Natural killer cell (primary cell): ENCODE measurements at regions not wholly inside any gene's neighbourhood (a gene's known extent, or its start where the extent isn't known, plus 50 kb on each side); places are given as distances from the start of the nearest gene placed in this dataset.
A peak's percentile ranks its signal among the peaks of the same experiment; 100 is the strongest.

ENCODE experiments used
- ATAC-seq, 3 donors: fragments of 150-1000 bp in 2 of 3; fragments of 200-7000 bp in 1 of 3; cut with Tn5 transposase; 1 replicate in 1 of 3; 2 replicates in 2 of 3; pipeline ENCODE4 v1.10.0; 2021; ENCODE audit warnings: mild to moderate bottlenecking in 2 of 3, moderate library complexity in 2 of 3
- DNase-seq, 2 donors: peaks; one replicate each; pipeline versions ENCODE4 v3.0.0 to v3.0.0-alpha.2; 2013 to 2021; ENCODE audit warnings: mixed read lengths in 1 of 2
- H3K27ac ChIP-seq: one replicate; pipeline ENCODE4 v1.5.1; 2013; ENCODE audit warnings: mild to moderate bottlenecking, low read length
- H3K27me3 ChIP-seq: one replicate; pipeline ENCODE4 v1.6.1; 2013; ENCODE audit warnings: low read length; ENCODE audit not compliant: control insufficient read depth, insufficient read depth
- H3K36me3 ChIP-seq: one replicate; pipeline ENCODE4 v1.6.1; 2013; ENCODE audit warnings: low read length; ENCODE audit not compliant: control insufficient read depth, insufficient read depth
- H3K4me1 ChIP-seq: one replicate; pipeline ENCODE4 v1.6.1; 2013; ENCODE audit warnings: low read length; ENCODE audit not compliant: control insufficient read depth, insufficient read depth
- H3K4me3 ChIP-seq: one replicate; pipeline ENCODE4 v1.5.1; 2013; ENCODE audit warnings: low read length
- H3K9me3 ChIP-seq: one replicate; pipeline ENCODE4 v1.6.1; 2013; ENCODE audit warnings: low read length; ENCODE audit not compliant: control insufficient read depth, insufficient read depth
- H3K27ac Mint-ChIP-seq, 2 donors: one replicate each; pipeline ENCODE4 v1.8.0; 2022; ENCODE audit warnings: mild to moderate bottlenecking in 2 of 2, mixed read lengths in 2 of 2, moderate library complexity in 1 of 2
- H3K27me3 Mint-ChIP-seq, 2 donors: one replicate each; pipeline ENCODE4 v1.8.0; 2022; ENCODE audit warnings: low read depth in 2 of 2, mixed read lengths in 2 of 2
- H3K36me3 Mint-ChIP-seq: one replicate; pipeline ENCODE4 v1.8.0; 2022; ENCODE audit warnings: mixed read lengths
- H3K4me1 Mint-ChIP-seq, 2 donors: one replicate each; pipeline ENCODE4 v1.8.0; 2022; ENCODE audit warnings: mixed read lengths in 2 of 2
- H3K4me3 Mint-ChIP-seq: one replicate; pipeline ENCODE4 v1.8.0; 2022; ENCODE audit warnings: mild to moderate bottlenecking, moderate library complexity, mixed read lengths
- H3K9me3 Mint-ChIP-seq, 2 donors: one replicate each; pipeline ENCODE4 v1.8.0; 2022; ENCODE audit warnings: mixed read lengths in 2 of 2
- CTCF ChIP-seq: fragments of 200-600 bp; IDR thresholded peaks from one replicate; pipeline ENCODE4 v1.8.0; 2022; ENCODE audit warnings: antibody characterized with exemption
- WGBS: methylation state at CpG from one replicate; pipeline ENCODE4 v1.1.7; 2013; ENCODE audit warnings: missing lambda C conversion rate; ENCODE audit not compliant: insufficient coverage; 5-methylcytosine and 5-hydroxymethylcytosine counted together
- intact Hi-C: fragments of 100-400 bp; cut with micrococcal nuclease; formaldehyde crosslinking; loops from one replicate; pipeline ENCODE4 v1.14.2; 2022

GRCh38 chrX:54639346-54640102, 109.5 kb downstream of the GNL3L start:
- intact Hi-C loops = loop anchor here (1.0 to 5.0 kb wide), 4 partner anchors 109 to 597 kb away; partner anchors contain the start of genes GNL3L, PHF8 and TSR2
- DNase-seq (peak; percentile 79 to 95), ATAC-seq (peak; percentile 89 to 98 (median 90))
- TF ChIP-seq CTCF = peak; percentile 52
- Histone ChIP-seq H3K27ac (peak overlapping the region; percentile 98), H3K9me3 (no peaks in the 10 kb centered on the region), H3K27me3 (no peaks in the 10 kb centered on the region), H3K4me3 (peak overlapping the region; percentile 68), H3K4me1 (peaks cover 8% of the 10 kb centered on the region), H3K36me3 (no peaks in the 10 kb centered on the region)
- H3K27ac Mint-ChIP-seq = peak overlapping the region; percentile 98 to 99
- H3K36me3 Mint-ChIP-seq = peaks cover 6% of the 10 kb centered on the region
- peaks cover 5 to 13% of the 10 kb centered on the region in 2 donors for H3K4me1 Mint-ChIP-seq
- H3K9me3 Mint-ChIP-seq = peaks cover 0 to 5% of the 10 kb centered on the region in 2 donors
- peak overlapping the region; percentile 95 for H3K4me3 Mint-ChIP-seq
- H3K27me3 Mint-ChIP-seq = peaks cover 0 to 15% of the 10 kb centered on the region in 2 donors
- WGBS = under 1% methylated on average over 47 of the region's 47 CpGs

GRCh38 chrX:54640103-54640690, 110.2 kb downstream of the GNL3L start:
- WGBS = 100% methylated on average over 1 of the region's 6 CpGs
- ATAC-seq = no peak
- TF ChIP-seq CTCF = peak; percentile 34

GRCh38 chrX:54640736-54641135, 110.7 kb downstream of the GNL3L start:
- peak overlapping the region; percentile 95 for H3K4me3 Mint-ChIP-seq
- H3K36me3 ChIP-seq = no peaks in the 10 kb centered on the region
- H3K27ac Mint-ChIP-seq = peak overlapping the region; percentile 98 to 99
- ATAC-seq (no peak), DNase-seq (peak in 1 of 2 donors; percentile 1)
- H3K36me3 Mint-ChIP-seq = no peaks in the 10 kb centered on the region
- intact Hi-C loops = no loop called here
- peaks cover 8% of the 10 kb centered on the region for H3K4me1 ChIP-seq
- no peak overlapping the region for H3K4me3 ChIP-seq
- TF ChIP-seq CTCF = no peak
- H3K4me1 Mint-ChIP-seq = peaks cover 5 to 13% of the 10 kb centered on the region in 2 donors
- H3K9me3 ChIP-seq = no peaks in the 10 kb centered on the region
- peaks cover 0 to 11% of the 10 kb centered on the region in 2 donors for H3K27me3 Mint-ChIP-seq
- H3K27me3 ChIP-seq = no peaks in the 10 kb centered on the region
- peak overlapping the region; percentile 98 for H3K27ac ChIP-seq
- WGBS = 98% methylated on average over 8 of the region's 8 CpGs
- H3K9me3 Mint-ChIP-seq = no peaks in the 10 kb centered on the region

More at GRCh38 chrX:54640103-54640690, 110.2 kb downstream of the GNL3L start:
- Mint-ChIP-seq H3K27me3 (peaks cover 0 to 13% of the 10 kb centered on the region in 2 donors), H3K9me3 (peaks cover 0 to 2% of the 10 kb centered on the region in 2 donors), H3K36me3 (peaks cover 2% of the 10 kb centered on the region), H3K4me3 (peak overlapping the region; percentile 95), H3K27ac (peak overlapping the region; percentile 98 to 99), H3K4me1 (peaks cover 5 to 13% of the 10 kb centered on the region in 2 donors)
- Histone ChIP-seq H3K27me3 (no peaks in the 10 kb centered on the region), H3K9me3 (no peaks in the 10 kb centered on the region), H3K4me1 (peaks cover 8% of the 10 kb centered on the region), H3K4me3 (peak overlapping the region; percentile 68), H3K27ac (peak overlapping the region; percentile 98), H3K36me3 (no peaks in the 10 kb centered on the region)
- intact Hi-C loops = no loop called here
- no peak for DNase-seq
